GM18861 (cell line): ENCODE measurements at regions not wholly inside any gene's neighbourhood (a gene's known extent, or its start where the extent isn't known, plus 50 kb on each side); places are given as distances from the start of the nearest gene placed in this dataset.

Source experiments
- ATAC-seq: cut with Tn5 transposase; IDR thresholded peaks from one replicate; pipeline ENCODE4 v1.9.1; 2021; ENCODE audit not compliant: unreplicated experiment

- no peak for ATAC-seq
These were observed 64.7 kb upstream of the XCR1 start for GRCh38 chr3:46091741-46092701.

DNA sequence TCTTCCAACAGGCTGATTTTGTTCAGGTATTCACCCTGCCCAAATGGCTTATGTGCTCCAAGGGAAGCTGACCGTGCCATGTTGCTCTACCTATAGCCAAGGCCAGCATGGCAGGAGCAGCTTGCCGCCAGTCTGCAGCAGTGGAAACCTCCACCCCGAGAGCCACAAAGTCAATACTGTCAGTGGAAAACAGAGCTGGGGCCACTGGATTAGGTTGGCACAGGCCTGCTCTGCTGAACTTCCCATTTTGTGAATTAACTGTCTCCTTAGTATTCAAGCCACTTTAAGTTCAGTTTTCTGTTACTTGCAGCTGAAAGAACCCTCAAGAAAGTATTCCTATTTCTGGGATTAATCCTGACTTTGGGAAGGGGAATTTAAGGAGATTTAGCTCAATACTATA is 63.8 kb upstream of the XCR1 start:
- ATAC-seq, result no peak

DNA sequence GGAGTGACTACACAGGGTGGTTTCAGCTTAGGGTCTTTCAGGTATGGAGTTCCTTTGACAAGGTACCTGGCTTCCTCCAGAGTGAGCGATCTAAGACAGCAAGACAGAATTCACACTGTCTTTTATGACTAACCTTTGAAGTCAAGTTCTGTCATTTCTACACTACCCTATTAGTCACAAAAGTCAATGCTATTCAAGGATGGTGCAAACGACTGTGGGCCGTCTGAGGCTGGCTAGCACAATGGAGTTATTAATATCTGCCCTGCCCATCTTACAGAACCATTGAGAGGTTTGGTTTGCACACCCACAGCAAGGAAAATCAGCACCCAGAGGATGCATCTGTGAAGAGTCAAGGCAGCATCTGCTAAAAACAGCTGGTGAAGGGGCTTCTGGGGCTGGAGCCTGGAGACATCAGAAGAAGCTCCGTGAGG is 62.9 kb upstream of the XCR1 start:
- ATAC-seq, result no peak

- ATAC-seq, result peak; percentile 73
These were observed 62.1 kb upstream of the XCR1 start for GRCh38 chr3:46089237-46090011.

GRCh38 chr3:46087871-46088270 is 60.6 kb upstream of the XCR1 start:
- peak; percentile 24 for ATAC-seq

DNA sequence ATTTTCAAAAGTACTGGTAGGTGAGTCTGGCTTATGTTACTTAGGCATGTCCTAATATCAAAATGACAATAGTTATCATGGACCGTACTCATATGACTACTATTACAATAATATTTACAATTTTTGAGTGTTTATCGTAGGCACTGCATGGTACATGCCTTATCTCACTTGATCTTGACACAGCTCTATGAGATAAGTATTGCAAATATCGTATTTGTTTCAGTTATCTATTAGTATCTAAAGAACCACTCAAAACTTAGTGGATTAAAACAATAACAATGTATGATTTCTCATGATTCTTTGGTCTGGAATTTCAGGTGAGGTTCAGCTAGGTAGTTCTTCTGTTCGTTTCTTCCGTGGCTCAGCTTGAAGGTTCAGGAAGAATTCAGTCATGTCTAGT is 59.7 kb upstream of the XCR1 start:
- no peak for ATAC-seq

DNA sequence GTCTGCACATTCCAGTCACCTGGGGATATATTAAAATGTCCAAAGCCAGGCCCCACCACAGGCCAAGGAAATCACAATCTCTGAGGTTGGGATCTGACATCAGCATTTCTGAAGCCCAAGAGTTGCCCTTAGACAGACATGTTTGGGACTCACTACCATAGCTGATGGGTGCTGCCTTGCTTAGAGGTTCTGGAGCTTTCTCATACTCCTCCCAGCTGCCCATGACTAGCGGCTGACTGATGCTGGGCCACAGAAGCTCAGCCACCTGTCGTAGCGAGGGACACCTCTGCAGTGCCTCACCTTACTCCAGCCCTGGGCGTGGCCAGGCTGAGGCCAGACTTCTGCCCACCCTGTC is 58.8 kb upstream of the XCR1 start:
- no peak for ATAC-seq

DNA sequence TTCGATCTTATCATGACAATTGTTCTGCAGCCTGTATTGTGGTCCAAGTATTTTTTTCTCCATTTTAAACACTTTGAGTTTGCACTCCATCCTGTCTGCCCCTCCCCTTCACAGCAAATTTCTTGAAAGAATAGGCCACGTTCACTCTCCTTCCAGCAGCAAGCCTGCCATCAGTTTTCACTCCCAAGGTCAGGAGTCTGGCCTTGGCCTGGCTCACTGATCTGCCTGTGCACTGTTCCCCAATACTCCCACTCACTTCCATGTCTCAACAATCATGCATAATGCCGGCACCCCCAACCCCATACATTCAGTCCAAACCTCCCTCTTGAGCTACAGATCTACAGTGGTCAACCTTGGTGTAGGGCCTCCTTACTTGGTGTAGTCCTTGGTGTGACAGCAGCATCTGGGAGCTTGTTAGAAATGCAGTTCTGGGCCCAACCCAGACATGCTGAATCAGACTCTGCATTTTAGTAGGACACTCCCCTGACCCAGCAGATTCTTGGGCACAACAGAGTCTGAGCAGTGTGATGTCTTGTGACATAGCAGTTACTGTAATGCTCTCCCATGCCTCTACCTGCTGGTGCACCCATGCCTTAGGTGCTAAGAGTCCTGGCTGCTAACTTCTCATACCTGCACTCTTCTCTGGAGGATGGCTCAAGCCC is 58.3 kb upstream of the XCR1 start:
- ATAC-seq, result no peak

- no peak for ATAC-seq
These were observed 56.7 kb upstream of the XCR1 start for GRCh38 chr3:46083956-46084355.

- ATAC-seq, result no peak
These were observed 55.6 kb upstream of the XCR1 start for GRCh38 chr3:46082849-46083248.

DNA sequence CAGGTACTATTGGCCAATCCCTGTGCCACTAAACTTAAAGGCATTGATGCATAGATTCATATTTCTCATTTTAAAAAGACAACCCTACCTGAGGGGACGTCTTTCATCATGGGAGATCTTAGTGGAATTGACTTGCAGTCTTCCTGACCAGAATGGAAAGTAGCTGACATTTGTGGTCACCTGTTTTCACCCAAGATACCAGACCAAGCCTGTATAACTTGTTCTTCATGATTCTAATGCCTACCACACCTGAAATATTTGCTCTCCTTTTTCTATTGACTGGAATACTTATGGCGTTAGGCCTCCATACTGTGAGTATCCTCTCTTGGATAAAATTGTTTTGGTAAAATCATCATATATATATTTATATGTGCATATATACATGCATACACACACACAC is 54.7 kb upstream of the XCR1 start:
- ATAC-seq, result no peak

- ATAC-seq, result no peak
These were observed 53.7 kb upstream of the XCR1 start for GRCh38 chr3:46080969-46081345.

GRCh38 chr3:46080124-46080968 is 53.1 kb upstream of the XCR1 start:
- no peak for ATAC-seq

DNA sequence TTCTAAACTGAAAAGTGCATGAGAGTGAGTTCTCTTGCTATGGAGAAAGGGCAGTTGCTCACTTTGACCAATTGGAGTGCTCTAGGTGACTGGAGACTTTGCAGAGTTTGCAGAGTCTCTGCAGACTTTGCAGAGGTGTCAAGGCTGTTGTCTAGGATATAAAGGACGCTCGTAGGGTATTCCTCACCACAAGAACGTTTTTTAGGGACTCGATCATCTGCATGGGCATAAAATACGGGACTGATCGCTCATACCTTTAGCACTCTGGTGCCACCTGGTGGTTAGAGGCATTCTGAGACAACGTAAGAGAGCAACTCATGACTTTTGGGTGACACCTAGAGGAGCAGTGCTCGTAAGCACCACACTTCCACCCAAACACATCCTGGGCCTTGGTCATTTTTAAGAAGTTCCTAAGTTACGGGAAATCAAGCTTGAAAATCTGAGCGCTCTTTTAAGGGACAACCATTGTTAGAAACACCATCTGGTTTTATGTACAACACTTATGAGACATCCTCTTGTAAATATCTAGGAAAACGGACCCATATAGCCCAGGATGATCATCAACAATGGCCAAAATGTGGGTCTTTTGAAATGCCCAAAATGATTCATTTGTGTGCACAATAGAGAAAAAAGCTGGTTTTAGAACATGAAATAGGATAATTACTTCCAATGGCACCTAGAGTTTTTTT is 51.6 kb upstream of the XCR1 start:
- peak; percentile 88 for ATAC-seq
